ENCODE measurements at regions not wholly inside any gene's neighbourhood (a gene's known extent, or its start where the extent isn't known, plus 50 kb on each side); places are given as distances from the start of the nearest gene placed in this dataset.

DNA sequence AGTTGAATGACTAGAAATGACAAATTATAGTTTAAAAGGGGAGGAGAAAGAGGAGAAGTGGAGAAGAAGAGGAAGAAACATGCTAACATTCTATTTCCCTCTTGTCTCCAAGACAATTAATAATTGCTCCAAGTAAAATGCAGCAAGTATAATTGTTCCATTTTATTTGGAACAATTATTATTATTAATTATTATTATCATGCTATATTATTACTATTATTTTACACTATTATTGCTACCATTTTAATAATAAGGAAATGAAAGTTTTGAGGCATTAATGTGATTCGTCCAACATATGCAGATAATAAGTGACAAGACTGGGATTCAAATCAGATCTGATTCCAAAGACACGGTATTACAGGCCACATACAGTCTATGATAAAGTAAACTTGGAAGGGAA lies 293.6 kb upstream of the ZC3H12C start:
- TF ChIP-seq, protein P1, sequence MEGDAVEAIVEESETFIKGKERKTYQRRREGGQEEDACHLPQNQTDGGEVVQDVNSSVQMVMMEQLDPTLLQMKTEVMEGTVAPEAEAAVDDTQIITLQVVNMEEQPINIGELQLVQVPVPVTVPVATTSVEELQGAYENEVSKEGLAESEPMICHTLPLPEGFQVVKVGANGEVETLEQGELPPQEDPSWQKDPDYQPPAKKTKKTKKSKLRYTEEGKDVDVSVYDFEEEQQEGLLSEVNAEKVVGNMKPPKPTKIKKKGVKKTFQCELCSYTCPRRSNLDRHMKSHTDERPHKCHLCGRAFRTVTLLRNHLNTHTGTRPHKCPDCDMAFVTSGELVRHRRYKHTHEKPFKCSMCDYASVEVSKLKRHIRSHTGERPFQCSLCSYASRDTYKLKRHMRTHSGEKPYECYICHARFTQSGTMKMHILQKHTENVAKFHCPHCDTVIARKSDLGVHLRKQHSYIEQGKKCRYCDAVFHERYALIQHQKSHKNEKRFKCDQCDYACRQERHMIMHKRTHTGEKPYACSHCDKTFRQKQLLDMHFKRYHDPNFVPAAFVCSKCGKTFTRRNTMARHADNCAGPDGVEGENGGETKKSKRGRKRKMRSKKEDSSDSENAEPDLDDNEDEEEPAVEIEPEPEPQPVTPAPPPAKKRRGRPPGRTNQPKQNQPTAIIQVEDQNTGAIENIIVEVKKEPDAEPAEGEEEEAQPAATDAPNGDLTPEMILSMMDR (IDR thresholded peaks at IDR 0.05; ENCODE audit: insufficient read depth, low read depth, low read length): no peak
- TF ChIP-seq EZH2 (IDR thresholded peaks at IDR 0.05; ENCODE audit: insufficient read depth, low read length): no peak
